ENCODE measurements at regions not wholly inside any gene's neighbourhood (a gene's known extent, or its start where the extent isn't known, plus 50 kb on each side); places are given as distances from the start of the nearest gene placed in this dataset.

GRCh38 chr2:76027761-76028160, 317.0 kb upstream of the GCFC2 start:
- DNase-seq (ENCODE audit: low spot score): no peak
- Mint-ChIP-seq H3K9me3 (peaks cover 49% of the 10 kb centered on the region), H3K27me3 (ENCODE audit: low read depth) (no peaks in the 10 kb centered on the region), H3K4me1 (no peaks in the 10 kb centered on the region), H3K4me3 (no peak overlapping the region), H3K36me3 (peaks cover 13% of the 10 kb centered on the region), H3K27ac (no peak overlapping the region)
- CTCF ChIA-PET: no interaction called here
- POLR2A ChIA-PET: no interaction called here
- TF ChIP-seq ZBTB21 (CRISPR knock-in tag; IDR thresholded peaks at IDR 0.05; ENCODE audit: borderline replicate concordance) (no peak), ZNF219 (CRISPR knock-in tag; IDR thresholded peaks at IDR 0.05; ENCODE audit: borderline replicate concordance) (no peak), EMX1 (CRISPR knock-in tag; IDR thresholded peaks at IDR 0.05) (no peak), TCF7 (CRISPR knock-in tag; IDR thresholded peaks at IDR 0.05; ENCODE audit: low read depth) (no peak), FOXP4 (CRISPR knock-in tag; IDR thresholded peaks at IDR 0.05) (no peak), NFYB (CRISPR knock-in tag; conservative IDR thresholded peaks at IDR 0.05; ENCODE audit: low read depth) (no peak), ZNF396 (CRISPR knock-in tag; IDR thresholded peaks at IDR 0.05; ENCODE audit: borderline replicate concordance) (no peak)
- TF ChIP-seq, protein P1, sequence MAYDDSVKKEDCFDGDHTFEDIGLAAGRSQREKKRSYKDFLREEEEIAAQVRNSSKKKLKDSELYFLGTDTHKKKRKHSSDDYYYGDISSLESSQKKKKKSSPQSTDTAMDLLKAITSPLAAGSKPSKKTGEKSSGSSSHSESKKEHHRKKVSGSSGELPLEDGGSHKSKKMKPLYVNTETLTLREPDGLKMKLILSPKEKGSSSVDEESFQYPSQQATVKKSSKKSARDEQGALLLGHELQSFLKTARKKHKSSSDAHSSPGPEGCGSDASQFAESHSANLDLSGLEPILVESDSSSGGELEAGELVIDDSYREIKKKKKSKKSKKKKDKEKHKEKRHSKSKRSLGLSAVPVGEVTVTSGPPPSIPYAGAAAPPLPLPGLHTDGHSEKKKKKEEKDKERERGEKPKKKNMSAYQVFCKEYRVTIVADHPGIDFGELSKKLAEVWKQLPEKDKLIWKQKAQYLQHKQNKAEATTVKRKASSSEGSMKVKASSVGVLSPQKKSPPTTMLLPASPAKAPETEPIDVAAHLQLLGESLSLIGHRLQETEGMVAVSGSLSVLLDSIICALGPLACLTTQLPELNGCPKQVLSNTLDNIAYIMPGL (CRISPR knock-in tag; IDR thresholded peaks at IDR 0.05): no peak
- TF ChIP-seq, protein P2, sequence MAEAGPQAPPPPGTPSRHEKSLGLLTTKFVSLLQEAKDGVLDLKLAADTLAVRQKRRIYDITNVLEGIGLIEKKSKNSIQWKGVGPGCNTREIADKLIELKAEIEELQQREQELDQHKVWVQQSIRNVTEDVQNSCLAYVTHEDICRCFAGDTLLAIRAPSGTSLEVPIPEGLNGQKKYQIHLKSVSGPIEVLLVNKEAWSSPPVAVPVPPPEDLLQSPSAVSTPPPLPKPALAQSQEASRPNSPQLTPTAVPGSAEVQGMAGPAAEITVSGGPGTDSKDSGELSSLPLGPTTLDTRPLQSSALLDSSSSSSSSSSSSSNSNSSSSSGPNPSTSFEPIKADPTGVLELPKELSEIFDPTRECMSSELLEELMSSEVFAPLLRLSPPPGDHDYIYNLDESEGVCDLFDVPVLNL (CRISPR knock-in tag; IDR thresholded peaks at IDR 0.05; ENCODE audit: borderline replicate concordance, low read depth): no peak
- TF ChIP-seq, protein P3, sequence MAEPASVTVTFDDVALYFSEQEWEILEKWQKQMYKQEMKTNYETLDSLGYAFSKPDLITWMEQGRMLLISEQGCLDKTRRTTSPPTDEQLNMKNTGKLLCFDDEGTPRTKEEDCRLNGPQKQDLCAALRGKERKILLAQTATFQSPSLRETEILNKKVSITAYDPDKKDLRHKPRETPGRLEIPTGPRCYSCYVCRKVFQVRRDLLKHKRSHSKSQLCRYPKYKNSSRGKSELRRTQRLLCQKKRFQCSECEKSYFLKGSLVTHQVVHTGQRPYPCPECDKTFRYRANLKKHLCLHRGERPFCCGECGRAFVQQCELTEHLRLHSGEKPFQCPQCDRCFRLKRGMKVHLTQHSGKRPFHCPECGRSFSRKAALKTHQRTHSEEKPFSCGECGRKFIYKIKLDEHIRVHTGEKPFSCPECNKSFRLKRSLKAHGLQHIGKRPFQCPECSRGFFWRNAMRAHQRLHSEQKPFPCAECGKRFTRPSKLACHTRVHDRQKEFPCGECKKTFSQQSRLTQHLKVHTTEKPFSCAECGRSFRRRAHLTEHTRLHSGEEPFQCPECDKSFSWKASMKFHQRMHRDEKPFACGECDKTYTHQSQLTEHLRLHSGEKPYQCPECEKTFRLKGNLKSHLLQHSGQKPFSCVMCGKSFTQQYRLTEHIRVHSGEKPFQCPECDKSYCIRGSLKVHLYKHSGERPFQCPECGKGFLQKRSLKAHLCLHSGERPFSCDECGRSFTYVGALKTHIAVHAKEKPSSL (CRISPR knock-in tag; conservative IDR thresholded peaks at IDR 0.05): no peak
- TF ChIP-seq, protein P4, sequence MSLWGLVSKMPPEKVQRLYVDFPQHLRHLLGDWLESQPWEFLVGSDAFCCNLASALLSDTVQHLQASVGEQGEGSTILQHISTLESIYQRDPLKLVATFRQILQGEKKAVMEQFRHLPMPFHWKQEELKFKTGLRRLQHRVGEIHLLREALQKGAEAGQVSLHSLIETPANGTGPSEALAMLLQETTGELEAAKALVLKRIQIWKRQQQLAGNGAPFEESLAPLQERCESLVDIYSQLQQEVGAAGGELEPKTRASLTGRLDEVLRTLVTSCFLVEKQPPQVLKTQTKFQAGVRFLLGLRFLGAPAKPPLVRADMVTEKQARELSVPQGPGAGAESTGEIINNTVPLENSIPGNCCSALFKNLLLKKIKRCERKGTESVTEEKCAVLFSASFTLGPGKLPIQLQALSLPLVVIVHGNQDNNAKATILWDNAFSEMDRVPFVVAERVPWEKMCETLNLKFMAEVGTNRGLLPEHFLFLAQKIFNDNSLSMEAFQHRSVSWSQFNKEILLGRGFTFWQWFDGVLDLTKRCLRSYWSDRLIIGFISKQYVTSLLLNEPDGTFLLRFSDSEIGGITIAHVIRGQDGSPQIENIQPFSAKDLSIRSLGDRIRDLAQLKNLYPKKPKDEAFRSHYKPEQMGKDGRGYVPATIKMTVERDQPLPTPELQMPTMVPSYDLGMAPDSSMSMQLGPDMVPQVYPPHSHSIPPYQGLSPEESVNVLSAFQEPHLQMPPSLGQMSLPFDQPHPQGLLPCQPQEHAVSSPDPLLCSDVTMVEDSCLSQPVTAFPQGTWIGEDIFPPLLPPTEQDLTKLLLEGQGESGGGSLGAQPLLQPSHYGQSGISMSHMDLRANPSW (CRISPR knock-in tag; conservative IDR thresholded peaks at IDR 0.05; ENCODE audit: low read depth): no peak
- no peak for ATAC-seq

DNA sequence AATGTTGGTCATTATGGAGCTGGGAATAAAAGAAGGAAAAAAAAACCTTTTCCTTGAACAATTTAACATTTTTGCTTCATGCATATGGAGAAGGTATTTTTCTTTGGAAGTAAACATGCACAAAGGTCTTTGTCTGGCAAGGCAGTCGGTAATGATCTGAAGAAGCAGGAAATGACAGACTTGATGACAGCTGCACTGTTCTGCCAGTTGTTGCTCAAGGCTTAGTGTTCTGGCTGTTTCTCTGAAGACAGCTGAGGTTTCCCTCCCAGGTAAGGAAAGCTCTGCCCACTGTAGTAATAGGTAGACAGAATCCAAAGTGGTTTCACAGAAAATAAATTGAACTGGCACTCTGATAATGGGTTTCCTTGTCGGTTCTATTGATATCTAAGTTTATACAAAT, 308.4 kb upstream of the GCFC2 start:
- DNase-seq (ENCODE audit: low spot score) (no peak), ATAC-seq (no peak)
- no peaks in the 10 kb centered on the region for H3K36me3 Mint-ChIP-seq
- H3K27me3 Mint-ChIP-seq (ENCODE audit: low read depth): no peaks in the 10 kb centered on the region
- no peak overlapping the region for H3K4me3 Mint-ChIP-seq
- ChIA-PET POLR2A (no interaction called here), CTCF (no interaction called here)
- no peaks in the 10 kb centered on the region for H3K9me3 Mint-ChIP-seq
- TF ChIP-seq E2F1 (CRISPR knock-in tag; IDR thresholded peaks at IDR 0.05) (no peak), ZNF416 (CRISPR knock-in tag; IDR thresholded peaks at IDR 0.05) (no peak), AFF4 (CRISPR knock-in tag; IDR thresholded peaks at IDR 0.05; ENCODE audit: borderline replicate concordance) (no peak), ZNF512 (CRISPR knock-in tag; IDR thresholded peaks at IDR 0.05; ENCODE audit: borderline replicate concordance) (no peak), ZNF219 (CRISPR knock-in tag; IDR thresholded peaks at IDR 0.05; ENCODE audit: borderline replicate concordance) (no peak)
- TF ChIP-seq, protein P2 (CRISPR knock-in tag; IDR thresholded peaks at IDR 0.05; ENCODE audit: borderline replicate concordance, low read depth): no peak
- H3K4me1 Mint-ChIP-seq: no peaks in the 10 kb centered on the region
- no peak overlapping the region for H3K27ac Mint-ChIP-seq
